GM21717 (cell line): ENCODE measurements at regions not wholly inside any gene's neighbourhood (a gene's known extent, or its start where the extent isn't known, plus 50 kb on each side); places are given as distances from the start of the nearest gene placed in this dataset.

Experiments
- ATAC-seq: cut with Tn5 transposase; IDR thresholded peaks from one replicate; pipeline ENCODE4 v1.9.1; 2021; ENCODE audit warnings: mild to moderate bottlenecking, moderate library complexity; ENCODE audit not compliant: unreplicated experiment

GRCh38 chr13:105996391-105997025, 539.0 kb downstream of the EFNB2 start:
- ATAC-seq, result no peak

GRCh38 chr13:105994340-105994739, 541.1 kb downstream of the EFNB2 start:
- ATAC-seq, result no peak

- ATAC-seq, result no peak
These were observed 543.7 kb downstream of the EFNB2 start for GRCh38 chr13:105991622-105992277.

GRCh38 chr13:105991131-105991530, 544.3 kb downstream of the EFNB2 start:
- no peak for ATAC-seq

- no peak for ATAC-seq
These were observed 545.1 kb downstream of the EFNB2 start for GRCh38 chr13:105990256-105990958.

- ATAC-seq, result no peak
These were observed 550.8 kb downstream of the EFNB2 start for GRCh38 chr13:105984646-105985045.

GRCh38 chr13:105984236-105984635, 551.2 kb downstream of the EFNB2 start:
- ATAC-seq, result no peak

GRCh38 chr13:105982219-105982930, 553.1 kb downstream of the EFNB2 start:
- ATAC-seq, result no peak

- ATAC-seq, result no peak
These were observed 556.1 kb downstream of the EFNB2 start for GRCh38 chr13:105979131-105980011.

GRCh38 chr13:105974380-105974779, 561.1 kb downstream of the EFNB2 start:
- ATAC-seq, result no peak

GRCh38 chr13:105972811-105973590, 562.5 kb downstream of the EFNB2 start:
- no peak for ATAC-seq

- no peak for ATAC-seq
These were observed 563.1 kb downstream of the EFNB2 start for GRCh38 chr13:105972306-105972721.

GRCh38 chr13:105971738-105972137, 563.7 kb downstream of the EFNB2 start:
- ATAC-seq, result no peak

- ATAC-seq, result no peak
These were observed 564.1 kb downstream of the EFNB2 start for GRCh38 chr13:105971312-105971711.

- ATAC-seq, result no peak
These were observed 565.7 kb downstream of the EFNB2 start for GRCh38 chr13:105969761-105970160.

- no peak for ATAC-seq
These were observed 569.6 kb downstream of the EFNB2 start for GRCh38 chr13:105965910-105966309.

GRCh38 chr13:105962080-105962479, 573.4 kb downstream of the EFNB2 start:
- no peak for ATAC-seq

- ATAC-seq, result no peak
These were observed 574.0 kb downstream of the EFNB2 start for GRCh38 chr13:105961438-105961837.

- no peak for ATAC-seq
These were observed 575.1 kb downstream of the EFNB2 start for GRCh38 chr13:105960326-105960725.

- ATAC-seq, result no peak
These were observed 575.6 kb downstream of the EFNB2 start for GRCh38 chr13:105959876-105960275.
